ENCODE measurements at regions not wholly inside any gene's neighbourhood (a gene's known extent, or its start where the extent isn't known, plus 50 kb on each side); places are given as distances from the start of the nearest gene placed in this dataset.
"Not testable (repeated sequence)": the region's sequence is repeated elsewhere in the genome, so short reads cannot be mapped to it uniquely, and the experiment has no call there.

DNA sequence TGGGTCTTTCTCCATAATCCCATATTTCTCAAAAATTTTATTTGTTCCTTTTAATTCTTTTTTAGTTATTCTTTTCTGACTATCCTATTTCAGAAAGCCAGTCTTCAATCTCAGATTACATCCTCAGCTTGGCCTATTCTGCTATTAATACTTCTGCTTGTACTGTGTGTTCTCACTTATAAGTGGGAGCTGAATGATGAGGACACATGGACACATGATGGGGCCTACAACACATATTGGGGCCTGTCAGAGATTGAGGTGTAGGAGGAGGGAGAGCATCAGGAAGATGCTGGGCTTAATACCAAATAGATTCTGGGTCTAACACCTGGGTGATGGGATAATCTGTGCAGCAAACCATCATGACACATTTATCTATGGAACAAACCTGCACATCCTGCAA lies 82.3 kb downstream of the MAGEE1 start:
- no peak for TF ChIP-seq CTCF (IDR thresholded peaks at IDR 0.05; ENCODE audit: control insufficient read depth, extremely low read depth, insufficient read depth)
- H3K4me3 ChIP-seq (ENCODE audit: low read depth, low read length): no peak overlapping the region
- no peak for DNase-seq (ENCODE audit: low read depth)

GRCh38 chrX:76517544-76517943 lies 90.0 kb downstream of the MAGEE1 start:
- no peak for DNase-seq (ENCODE audit: low read depth)
- no peak for TF ChIP-seq CTCF (IDR thresholded peaks at IDR 0.05; ENCODE audit: control insufficient read depth, extremely low read depth, insufficient read depth)
- no peak overlapping the region for H3K4me3 ChIP-seq (ENCODE audit: low read depth, low read length)

DNA sequence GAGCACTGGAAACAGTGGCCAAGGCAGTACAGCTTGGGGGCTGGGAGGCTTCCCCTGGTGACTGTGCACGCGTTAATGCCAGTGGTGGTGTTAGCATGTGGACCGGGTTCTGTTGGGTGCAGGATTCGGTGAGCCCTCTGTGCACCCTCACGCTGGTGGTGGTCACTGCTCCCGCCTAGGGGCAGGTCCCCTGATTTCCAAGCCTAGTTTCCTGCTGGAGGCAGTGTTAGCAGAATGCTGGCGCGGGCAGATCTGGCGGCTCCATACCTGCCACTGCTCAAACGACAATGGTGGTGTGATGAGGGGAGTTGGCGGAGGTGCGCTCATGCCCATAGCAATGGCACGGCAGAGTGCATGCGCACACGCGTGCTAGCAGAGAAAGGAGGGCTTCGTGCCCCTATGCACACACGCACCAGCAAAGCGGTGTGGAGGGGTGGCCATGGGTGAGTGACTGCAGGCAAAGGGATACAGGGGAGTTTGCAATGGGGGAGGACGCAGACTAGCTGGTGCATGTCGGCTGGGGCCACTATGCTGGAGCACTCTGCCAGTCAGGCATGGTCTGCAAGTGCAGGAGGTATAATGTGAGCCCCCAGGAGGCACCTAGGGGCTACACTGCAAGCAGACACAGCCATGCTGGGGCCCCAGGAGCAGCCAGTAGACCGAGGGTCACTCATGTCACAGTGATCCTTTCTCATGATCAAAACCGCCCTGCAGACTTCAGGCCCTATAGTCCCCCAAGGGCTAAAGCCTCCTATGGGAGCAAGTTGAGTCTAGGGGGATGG lies 93.0 kb downstream of the MAGEE1 start:
- H3K4me3 ChIP-seq (ENCODE audit: low read depth, low read length): no peak overlapping the region
- no peak for TF ChIP-seq CTCF (IDR thresholded peaks at IDR 0.05; ENCODE audit: control insufficient read depth, extremely low read depth, insufficient read depth)
- no peak for DNase-seq (ENCODE audit: low read depth)

DNA sequence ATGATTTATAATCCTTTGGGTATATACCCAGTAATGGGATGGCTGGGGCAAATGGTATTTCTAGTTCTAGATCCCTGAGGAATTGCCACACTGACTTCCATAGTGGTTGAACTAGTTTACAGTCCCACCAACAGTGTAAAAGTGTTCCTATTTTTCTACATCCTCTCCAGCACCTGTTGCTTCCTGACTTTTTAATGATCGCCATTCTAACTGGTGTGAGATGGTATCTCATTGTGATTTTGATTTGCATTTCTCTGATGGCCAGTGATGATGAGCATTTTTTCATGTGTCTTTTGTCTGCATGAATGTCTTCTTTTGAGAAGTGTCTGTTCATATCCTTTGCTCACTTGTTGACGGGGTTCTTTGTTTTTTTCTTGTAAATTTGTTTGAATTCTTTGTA lies 108.2 kb downstream of the MAGEE1 start:
- DNase-seq (ENCODE audit: low read depth): not testable (repeated sequence)

DNA sequence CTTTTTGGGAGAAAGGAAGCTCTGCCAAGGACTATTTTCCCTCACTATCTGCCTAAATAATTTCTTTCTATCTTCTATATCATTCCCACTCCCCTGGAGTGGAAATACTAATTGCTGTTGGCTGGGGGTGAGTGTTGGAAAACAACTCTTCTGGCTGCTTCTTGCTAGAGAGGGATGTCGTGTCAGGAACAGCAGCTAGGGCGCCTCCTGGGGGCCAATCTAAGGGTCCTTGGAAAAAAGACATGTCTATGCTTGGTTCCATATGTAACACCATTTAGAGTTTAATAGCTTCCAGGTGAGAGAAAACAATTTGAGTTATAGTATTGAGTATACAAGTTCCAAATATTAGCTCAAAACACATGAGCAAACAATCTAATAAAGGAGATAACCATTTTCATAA lies 111.3 kb downstream of the MAGEE1 start:
- TF ChIP-seq CTCF (IDR thresholded peaks at IDR 0.05; ENCODE audit: control insufficient read depth, extremely low read depth, insufficient read depth): no peak
- no peak overlapping the region for H3K4me3 ChIP-seq (ENCODE audit: low read depth, low read length)
- DNase-seq (ENCODE audit: low read depth): no peak

More for the DNA sequence above, 108.2 kb downstream of the MAGEE1 start:
- not testable (repeated sequence) for H3K4me3 ChIP-seq (ENCODE audit: low read depth, low read length)

DNA sequence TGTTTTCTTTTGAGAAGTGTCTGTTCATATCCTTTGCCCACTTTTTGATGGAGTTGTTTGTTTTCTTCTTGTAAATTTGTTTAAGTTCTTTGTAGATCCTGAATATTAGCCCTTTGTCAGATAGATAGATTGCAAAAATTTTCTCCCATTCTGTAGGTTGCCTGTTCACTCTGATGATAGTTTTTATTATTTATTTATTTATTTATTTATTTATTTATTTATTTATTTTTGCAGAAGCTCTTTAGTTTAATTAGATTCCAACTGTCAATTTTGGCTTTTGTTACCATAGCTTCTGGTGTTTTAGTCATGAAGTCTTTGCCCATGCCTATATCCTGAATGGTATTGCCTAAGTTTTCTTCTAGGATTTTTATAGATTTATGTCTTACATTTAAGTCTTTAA lies 115.9 kb downstream of the MAGEE1 start:
- H3K4me3 ChIP-seq (ENCODE audit: low read depth, low read length); DNase-seq (ENCODE audit: low read depth): not testable (repeated sequence)

- H3K4me3 ChIP-seq (ENCODE audit: low read depth, low read length): no peak overlapping the region
- TF ChIP-seq CTCF (IDR thresholded peaks at IDR 0.05; ENCODE audit: control insufficient read depth, extremely low read depth, insufficient read depth): no peak
- no peak for DNase-seq (ENCODE audit: low read depth)
Measured at GRCh38 chrX:76550016-76550415, 122.5 kb downstream of the MAGEE1 start.

DNA sequence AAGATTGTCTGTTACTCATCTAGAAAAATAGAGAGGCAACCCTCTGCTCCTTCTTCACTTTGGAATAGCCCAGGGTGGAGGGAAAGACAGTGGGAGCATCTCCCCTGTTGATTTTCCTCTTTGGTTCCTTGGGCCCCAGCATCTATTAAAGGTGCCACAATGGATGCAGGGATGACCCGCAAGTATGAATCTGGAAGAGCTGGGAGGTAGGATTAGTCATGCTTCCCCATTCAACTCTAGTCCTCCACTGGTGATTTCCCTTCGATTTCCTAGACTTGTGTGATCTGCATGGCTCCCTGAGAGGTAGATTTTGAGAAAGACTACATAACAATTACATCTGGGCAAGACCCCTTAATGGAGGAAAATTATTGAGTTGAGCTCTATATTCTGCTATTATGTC lies 127.8 kb downstream of the MAGEE1 start:
- DNase-seq (ENCODE audit: low read depth): no peak
- TF ChIP-seq CTCF (IDR thresholded peaks at IDR 0.05; ENCODE audit: control insufficient read depth, extremely low read depth, insufficient read depth): no peak
- H3K4me3 ChIP-seq (ENCODE audit: low read depth, low read length): no peak overlapping the region
